ENCODE measurements at regions not wholly inside any gene's neighbourhood (a gene's known extent, or its start where the extent isn't known, plus 50 kb on each side); places are given as distances from the start of the nearest gene placed in this dataset.

DNA sequence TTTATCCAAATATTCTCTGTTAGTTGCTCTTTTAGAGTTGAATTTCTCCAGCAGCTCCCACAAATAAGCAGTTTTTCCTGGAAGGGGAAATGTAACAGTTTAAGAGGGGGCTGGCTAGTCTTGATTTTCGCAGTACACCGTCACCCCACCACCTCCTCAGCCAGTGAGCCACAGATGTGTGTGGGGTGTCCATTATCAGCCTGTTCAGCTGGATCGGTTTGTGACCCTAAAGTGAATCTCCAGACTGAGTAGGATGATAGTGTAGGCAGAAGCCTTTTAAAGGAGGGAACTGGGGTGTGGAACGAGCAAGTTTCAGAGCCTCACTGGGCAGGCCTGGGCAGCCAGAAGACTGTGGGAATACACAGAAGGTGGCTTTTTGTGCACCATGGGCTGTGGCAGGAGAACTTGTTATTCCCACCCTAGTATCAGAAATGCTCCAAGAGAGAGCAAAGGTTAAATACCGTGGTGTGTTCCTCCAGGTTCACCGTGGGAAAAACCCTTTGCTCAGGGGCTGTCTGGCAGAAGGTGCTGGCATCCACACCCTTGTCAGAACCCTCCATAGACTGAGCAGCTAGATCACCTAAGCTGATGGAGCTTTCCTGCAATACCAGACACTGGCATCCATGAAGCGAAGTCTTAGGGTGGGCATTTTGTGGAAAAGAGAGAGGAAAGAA is 230.9 kb upstream of the MOCS1 start:
- TF ChIP-seq MEF2A (IDR thresholded peaks at IDR 0.05; ENCODE audit: borderline replicate concordance, low read depth), result no peak
- no peak for TF ChIP-seq RXRA (IDR thresholded peaks at IDR 0.05; ENCODE audit: borderline replicate concordance, low read depth)
- TF ChIP-seq, protein P1, sequence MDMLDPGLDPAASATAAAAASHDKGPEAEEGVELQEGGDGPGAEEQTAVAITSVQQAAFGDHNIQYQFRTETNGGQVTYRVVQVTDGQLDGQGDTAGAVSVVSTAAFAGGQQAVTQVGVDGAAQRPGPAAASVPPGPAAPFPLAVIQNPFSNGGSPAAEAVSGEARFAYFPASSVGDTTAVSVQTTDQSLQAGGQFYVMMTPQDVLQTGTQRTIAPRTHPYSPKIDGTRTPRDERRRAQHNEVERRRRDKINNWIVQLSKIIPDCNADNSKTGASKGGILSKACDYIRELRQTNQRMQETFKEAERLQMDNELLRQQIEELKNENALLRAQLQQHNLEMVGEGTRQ (IDR thresholded peaks at IDR 0.05; ENCODE audit: borderline replicate concordance, low read depth, low read length), result no peak
- TF ChIP-seq JUND (IDR thresholded peaks at IDR 0.05), result no peak
- TF ChIP-seq GABPA (IDR thresholded peaks at IDR 0.05; ENCODE audit: low read depth), result no peak
- no peak for TF ChIP-seq ELF1 (IDR thresholded peaks at IDR 0.05)
- no peak for TF ChIP-seq CHD2 (IDR thresholded peaks at IDR 0.05; ENCODE audit: low read length, partially characterized antibody)
- TF ChIP-seq USF1 (IDR thresholded peaks at IDR 0.05; ENCODE audit: borderline replicate concordance, low read depth), result no peak
- TF ChIP-seq NRF1 (IDR thresholded peaks at IDR 0.05; ENCODE audit: low read depth, low read length), result no peak
- no peak for TF ChIP-seq TCF12 (IDR thresholded peaks at IDR 0.05)
- no peak for TF ChIP-seq FOXM1 (IDR thresholded peaks at IDR 0.05; ENCODE audit: low read depth)
- TF ChIP-seq TAF1 (IDR thresholded peaks at IDR 0.05; ENCODE audit: borderline replicate concordance, low read depth, low read length), result no peak
- no peak for TF ChIP-seq POLR2AphosphoS5 (IDR thresholded peaks at IDR 0.05; ENCODE audit: low read depth, low read length)
- TF ChIP-seq RFX5 (IDR thresholded peaks at IDR 0.05; ENCODE audit: low read length), result no peak
- no peak for TF ChIP-seq PBX3 (IDR thresholded peaks at IDR 0.05)
- TF ChIP-seq RCOR1 (IDR thresholded peaks at IDR 0.05; ENCODE audit: low read length), result no peak
- TF ChIP-seq FOXJ3 (CRISPR knock-in tag; IDR thresholded peaks at IDR 0.05), result no peak
- no peak for TF ChIP-seq RAD21 (IDR thresholded peaks at IDR 0.05; ENCODE audit: low read length)
- no peak for TF ChIP-seq GATA2 (CRISPR knock-in tag; IDR thresholded peaks at IDR 0.05)
- no peak for TF ChIP-seq SMC3 (IDR thresholded peaks at IDR 0.05; ENCODE audit: low read depth, low read length)
- Histone ChIP-seq H3F3A (replicated peaks; ENCODE audit: insufficient read depth) (no peaks in the 10 kb centered on the region), H3K79me2 (ENCODE audit: insufficient read depth) (no peaks in the 10 kb centered on the region), H3K4me2 (no peak overlapping the region), H4K20me1 (ENCODE audit: insufficient read depth) (no peaks in the 10 kb centered on the region), H3K36me3 (replicated peaks in 1 of 2; ENCODE audit: control insufficient read depth in 1 of 2, insufficient read depth in 2 of 2, low read length in 1 of 2) (no peaks in the 10 kb centered on the region), H3K27ac (ENCODE audit: low read depth in 2 of 2, low read length in 1 of 2) (no peak overlapping the region), H3K9me3 (no peaks in the 10 kb centered on the region), H3K9ac (no peak overlapping the region), H2AFZ (ENCODE audit: low read depth) (no peak overlapping the region), H3K4me3 (ENCODE audit: low read depth in 2 of 2, low read length in 1 of 2) (no peak overlapping the region), H3K27me3 (ENCODE audit: insufficient read depth) (no peaks in the 10 kb centered on the region), H3K4me1 (ENCODE audit: control insufficient read depth in 1 of 2, insufficient read depth in 2 of 2, low read depth in 1 of 2, low read length in 1 of 2) (no peaks in the 10 kb centered on the region), H3K9me2 (no peaks in the 10 kb centered on the region)
- ChIA-PET POLR2A (no interaction called here), CTCF (no interaction called here)
- no peak for DNase-seq
- WGBS (ENCODE audit: low lambda C conversion rate), result 22% methylated on average over 7 of the region's 7 CpGs
